AG09319 (cell line): ENCODE measurements at regions not wholly inside any gene's neighbourhood (a gene's known extent, or its start where the extent isn't known, plus 50 kb on each side); places are given as distances from the start of the nearest gene placed in this dataset.
A peak's percentile ranks its signal among the peaks of the same experiment; 100 is the strongest.
"Not testable (repeated sequence)": the region's sequence is repeated elsewhere in the genome, so short reads cannot be mapped to it uniquely, and the experiment has no call there.

Experiments used
- DNase-seq: peaks from one replicate; pipeline ENCODE4 v3.0.0-alpha.2; 2010; ENCODE audit warnings: low read depth; ENCODE audit errors: extremely low read depth
- CTCF ChIP-seq: IDR thresholded peaks from 2 replicates; pipeline ENCODE4 v1.5.1; 2011; ENCODE audit warnings: low read depth, mild to moderate bottlenecking, inconsistent platforms, low read length, moderate library complexity

GRCh38 chr1:199948587-199949280 is 78.8 kb upstream of the NR5A2 start:
- TF ChIP-seq CTCF = no peak
- DNase-seq = no peak

GRCh38 chr1:199951005-199951404 is 76.5 kb upstream of the NR5A2 start:
- not testable (repeated sequence) for DNase-seq

- DNase-seq = no peak
- TF ChIP-seq CTCF = no peak
These were observed 73.9 kb upstream of the NR5A2 start for GRCh38 chr1:199953651-199954050.

DNA sequence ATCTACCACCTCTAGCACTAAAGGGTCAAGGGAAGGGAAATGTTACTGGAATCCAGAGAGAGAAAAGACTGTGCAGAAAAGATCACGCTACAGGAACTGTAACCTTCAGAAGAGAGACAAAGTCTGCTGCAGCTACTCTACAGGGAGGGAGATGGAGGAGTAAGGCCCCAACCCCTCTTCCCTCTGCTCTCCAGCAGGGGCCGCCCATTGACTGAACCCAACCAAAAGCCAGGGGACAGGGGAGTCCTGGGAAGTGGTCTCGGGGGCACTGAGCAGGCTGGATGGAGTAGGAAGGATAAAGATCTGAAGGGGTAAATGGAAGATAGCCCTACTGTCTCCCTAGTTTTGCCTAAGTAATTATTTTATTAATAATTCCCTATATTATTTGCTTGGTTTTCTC is 72.8 kb upstream of the NR5A2 start:
- peak; percentile 49 for TF ChIP-seq CTCF
- no peak for DNase-seq

DNA sequence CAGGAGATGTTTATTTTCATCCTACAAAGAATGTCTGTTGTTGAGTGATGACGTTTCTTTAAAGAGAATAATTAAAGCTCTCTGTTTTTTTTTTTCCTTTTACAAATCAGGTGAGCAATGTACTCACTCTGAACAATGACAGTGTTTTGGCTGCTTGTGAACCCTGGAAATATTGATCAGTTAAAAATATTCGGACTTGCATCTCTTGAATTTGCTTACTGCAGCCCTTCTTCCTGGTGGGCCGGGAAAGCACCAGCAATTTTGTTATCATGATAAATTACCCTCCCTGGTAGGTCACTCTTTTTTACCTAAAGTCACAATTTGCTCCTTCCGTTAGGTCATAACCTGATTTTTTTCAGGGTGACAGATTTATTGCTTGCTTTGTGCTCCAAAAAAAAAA is 72.3 kb upstream of the NR5A2 start:
- no peak for DNase-seq
- no peak for TF ChIP-seq CTCF

- no peak for TF ChIP-seq CTCF
- DNase-seq = no peak
These were observed 71.5 kb upstream of the NR5A2 start for GRCh38 chr1:199956005-199956404.

DNA sequence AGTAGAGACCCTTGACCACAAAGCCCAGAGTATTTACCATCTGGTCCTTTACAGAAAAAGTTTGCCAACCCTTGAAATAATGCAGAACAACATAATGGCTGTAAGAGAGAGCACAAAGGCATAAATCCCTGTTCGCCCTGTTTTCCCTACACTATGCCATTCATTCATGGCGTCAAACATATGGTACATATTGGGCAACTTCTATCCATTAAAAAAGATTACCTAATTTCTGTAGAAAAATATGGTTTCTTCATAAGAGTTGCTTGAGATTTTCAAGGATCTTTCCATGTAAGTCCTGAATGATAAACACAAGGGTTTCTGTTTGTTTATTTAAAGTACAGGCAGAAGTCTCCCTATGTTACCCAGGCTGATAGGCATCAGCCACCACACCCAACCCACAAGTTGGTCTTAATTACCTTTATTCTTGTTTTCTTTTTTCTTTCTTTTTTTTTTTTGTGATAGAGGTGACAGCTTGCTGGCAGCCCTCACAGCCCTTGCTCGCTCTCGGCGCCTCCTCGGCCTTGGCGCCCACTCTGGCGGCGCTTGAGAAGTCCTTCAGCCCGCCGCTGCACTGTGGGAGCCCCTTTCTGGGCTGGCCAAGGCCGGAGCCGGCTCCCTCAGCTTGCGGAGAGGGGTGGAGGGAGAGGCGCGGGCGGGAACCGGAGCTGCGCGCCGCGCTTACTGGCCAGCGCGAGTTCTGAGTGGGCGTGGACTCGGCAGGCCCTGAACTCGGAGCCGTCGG is 68.3 kb upstream of the NR5A2 start:
- TF ChIP-seq CTCF = no peak
- DNase-seq = no peak

DNA sequence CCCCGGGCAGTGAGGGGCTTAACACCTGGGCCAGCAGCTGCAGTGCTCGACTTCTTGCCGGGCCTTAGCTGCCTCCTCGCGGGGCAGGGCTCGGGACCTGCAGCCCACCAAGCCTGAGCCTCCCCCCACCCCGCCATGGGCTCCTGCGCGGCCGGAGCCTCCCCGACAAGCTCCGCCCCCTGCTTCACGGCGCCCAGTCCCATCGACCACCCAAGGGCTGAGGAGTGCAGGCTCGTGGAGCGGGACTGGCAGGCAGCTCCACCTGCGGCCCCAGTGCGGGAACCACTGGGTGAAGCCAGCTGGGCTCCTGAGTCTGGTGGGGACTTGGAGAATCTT is 67.8 kb upstream of the NR5A2 start:
- TF ChIP-seq CTCF = no peak

More for the DNA sequence above, 67.8 kb upstream of the NR5A2 start:
- no peak for DNase-seq
